ENCODE measurements at regions not wholly inside any gene's neighbourhood (a gene's known extent, or its start where the extent isn't known, plus 50 kb on each side); places are given as distances from the start of the nearest gene placed in this dataset.

DNA sequence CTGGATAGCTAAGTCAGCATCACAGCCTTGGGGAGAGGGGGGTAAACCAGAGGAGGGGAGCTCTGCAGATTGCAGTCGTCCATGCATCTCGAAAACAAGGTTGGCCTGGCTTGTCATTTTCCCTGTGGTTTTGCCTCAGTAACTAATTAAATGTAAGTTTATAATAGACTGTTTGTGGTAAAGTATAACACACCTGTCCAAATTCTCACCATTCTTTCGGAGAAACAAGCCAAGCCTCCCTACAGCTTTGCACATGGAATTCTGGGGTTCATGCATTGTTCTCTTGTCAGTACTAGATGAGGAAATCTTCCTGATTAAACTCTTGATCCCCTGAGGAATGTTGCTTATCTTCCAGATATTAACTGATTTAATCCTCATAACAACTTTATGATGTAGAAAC is 1065.2 kb upstream of the FAM98A start:
- Histone ChIP-seq H3K4me3 (no peak overlapping the region), H3K27me3 (no peaks in the 10 kb centered on the region), H3K4me1 (no peaks in the 10 kb centered on the region), H3K36me3 (no peaks in the 10 kb centered on the region), H3K27ac (no peak overlapping the region), H3K9me3 (no peaks in the 10 kb centered on the region)
- 78 to 80% methylated on average over 3 of the region's 3 CpGs for WGBS, 2 donors
- DNase-seq (ENCODE audit: low spot score in 2 of 2): no peak
- TF ChIP-seq EP300 (IDR thresholded peaks at IDR 0.05) (no peak), POLR2A (IDR thresholded peaks at IDR 0.05) (no peak)
- TF ChIP-seq, protein P1, sequence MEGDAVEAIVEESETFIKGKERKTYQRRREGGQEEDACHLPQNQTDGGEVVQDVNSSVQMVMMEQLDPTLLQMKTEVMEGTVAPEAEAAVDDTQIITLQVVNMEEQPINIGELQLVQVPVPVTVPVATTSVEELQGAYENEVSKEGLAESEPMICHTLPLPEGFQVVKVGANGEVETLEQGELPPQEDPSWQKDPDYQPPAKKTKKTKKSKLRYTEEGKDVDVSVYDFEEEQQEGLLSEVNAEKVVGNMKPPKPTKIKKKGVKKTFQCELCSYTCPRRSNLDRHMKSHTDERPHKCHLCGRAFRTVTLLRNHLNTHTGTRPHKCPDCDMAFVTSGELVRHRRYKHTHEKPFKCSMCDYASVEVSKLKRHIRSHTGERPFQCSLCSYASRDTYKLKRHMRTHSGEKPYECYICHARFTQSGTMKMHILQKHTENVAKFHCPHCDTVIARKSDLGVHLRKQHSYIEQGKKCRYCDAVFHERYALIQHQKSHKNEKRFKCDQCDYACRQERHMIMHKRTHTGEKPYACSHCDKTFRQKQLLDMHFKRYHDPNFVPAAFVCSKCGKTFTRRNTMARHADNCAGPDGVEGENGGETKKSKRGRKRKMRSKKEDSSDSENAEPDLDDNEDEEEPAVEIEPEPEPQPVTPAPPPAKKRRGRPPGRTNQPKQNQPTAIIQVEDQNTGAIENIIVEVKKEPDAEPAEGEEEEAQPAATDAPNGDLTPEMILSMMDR (IDR thresholded peaks at IDR 0.05): no peak

DNA sequence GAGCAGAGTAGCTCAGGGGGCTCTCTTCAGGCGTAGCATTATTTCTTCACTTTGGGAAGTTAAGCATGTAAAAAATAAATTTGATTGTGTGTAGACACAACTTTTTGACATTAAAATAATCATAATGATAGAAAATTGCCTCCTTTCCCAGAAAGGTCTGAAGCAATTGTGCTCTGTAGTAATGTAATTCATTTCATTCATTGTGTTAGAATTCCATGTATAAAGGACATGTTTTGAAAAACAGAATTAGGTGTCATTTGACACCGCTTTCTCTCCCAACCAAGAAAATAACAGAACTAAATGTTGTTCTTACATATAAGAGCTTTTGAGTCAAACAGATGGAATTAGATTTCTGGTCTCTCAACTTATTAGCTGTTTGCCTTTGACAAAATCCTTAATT is 1064.2 kb upstream of the FAM98A start:
- Histone ChIP-seq H3K27me3 (no peaks in the 10 kb centered on the region), H3K4me1 (no peaks in the 10 kb centered on the region), H3K36me3 (no peaks in the 10 kb centered on the region), H3K27ac (no peak overlapping the region), H3K9me3 (no peaks in the 10 kb centered on the region), H3K4me3 (no peak overlapping the region)
- TF ChIP-seq EP300 (IDR thresholded peaks at IDR 0.05) (no peak), POLR2A (IDR thresholded peaks at IDR 0.05) (no peak)
- TF ChIP-seq, protein P1 (IDR thresholded peaks at IDR 0.05): no peak
- no peak for DNase-seq (ENCODE audit: low spot score in 2 of 2)
- 87% methylated on average over 2 of the region's 2 CpGs for WGBS, 2 donors

DNA sequence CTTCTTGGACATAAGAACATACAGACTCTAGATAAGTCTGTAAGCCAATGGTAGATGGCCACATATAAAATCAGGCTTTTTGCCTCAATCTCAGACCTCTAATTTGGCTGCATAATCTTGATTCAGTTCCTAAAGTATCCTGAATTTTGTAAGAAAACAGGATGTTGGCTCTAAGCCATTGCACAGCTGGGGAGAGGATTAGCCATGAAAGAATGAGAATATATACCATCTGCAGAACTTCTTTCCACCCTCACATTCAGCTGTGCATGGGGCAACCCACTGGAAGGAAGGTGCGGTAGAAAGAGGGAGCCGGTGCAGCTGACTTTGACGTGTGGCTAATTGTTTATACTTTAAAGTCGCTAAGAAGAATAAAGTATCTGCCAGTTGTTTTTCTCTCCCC is 1061.6 kb upstream of the FAM98A start:
- TF ChIP-seq POLR2A (IDR thresholded peaks at IDR 0.05) (no peak), EP300 (IDR thresholded peaks at IDR 0.05) (no peak)
- TF ChIP-seq, protein P1 (IDR thresholded peaks at IDR 0.05): no peak
- Histone ChIP-seq H3K27ac (no peak overlapping the region), H3K27me3 (no peaks in the 10 kb centered on the region), H3K4me3 (no peak overlapping the region), H3K36me3 (no peaks in the 10 kb centered on the region), H3K4me1 (no peaks in the 10 kb centered on the region), H3K9me3 (no peaks in the 10 kb centered on the region)
- no peak for DNase-seq (ENCODE audit: low spot score in 2 of 2)
- 50 to 55% methylated on average over 4 of the region's 4 CpGs for WGBS, 2 donors

DNA sequence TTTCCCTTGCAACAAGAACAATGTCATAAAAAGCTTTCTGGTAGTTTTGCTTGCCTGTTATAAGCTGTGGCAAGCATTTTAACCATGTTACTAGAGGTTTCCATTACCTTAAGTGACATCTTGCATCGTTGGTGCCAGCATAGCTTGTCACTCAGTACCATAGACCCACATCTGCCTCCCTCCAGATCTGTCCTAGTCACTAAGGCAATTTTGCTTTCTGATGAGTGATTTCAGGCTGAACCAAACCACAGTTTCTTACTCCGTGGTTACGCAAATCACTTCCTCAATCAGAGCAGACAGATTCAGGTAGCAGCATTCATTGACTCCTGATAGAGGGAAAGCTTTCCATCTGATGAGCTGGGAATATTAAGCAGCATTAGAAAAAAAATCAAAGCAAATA is 1057.5 kb upstream of the FAM98A start:
- Histone ChIP-seq H3K9me3 (peaks cover 0 to 3% (median 0%) of the 10 kb centered on the region in 4 donors), H3K27ac (no peak overlapping the region), H3K4me1 (no peaks in the 10 kb centered on the region), H3K27me3 (no peaks in the 10 kb centered on the region), H3K4me3 (no peak overlapping the region), H3K36me3 (no peaks in the 10 kb centered on the region)
- no peak for DNase-seq (ENCODE audit: low spot score in 2 of 2)
- 75 to 84% methylated on average over 3 of the region's 3 CpGs for whole genome bisulfite sequencing, 2 donors
- TF ChIP-seq POLR2A (IDR thresholded peaks at IDR 0.05) (no peak), EP300 (IDR thresholded peaks at IDR 0.05) (no peak)
- TF ChIP-seq, protein P1 (IDR thresholded peaks at IDR 0.05): no peak

DNA sequence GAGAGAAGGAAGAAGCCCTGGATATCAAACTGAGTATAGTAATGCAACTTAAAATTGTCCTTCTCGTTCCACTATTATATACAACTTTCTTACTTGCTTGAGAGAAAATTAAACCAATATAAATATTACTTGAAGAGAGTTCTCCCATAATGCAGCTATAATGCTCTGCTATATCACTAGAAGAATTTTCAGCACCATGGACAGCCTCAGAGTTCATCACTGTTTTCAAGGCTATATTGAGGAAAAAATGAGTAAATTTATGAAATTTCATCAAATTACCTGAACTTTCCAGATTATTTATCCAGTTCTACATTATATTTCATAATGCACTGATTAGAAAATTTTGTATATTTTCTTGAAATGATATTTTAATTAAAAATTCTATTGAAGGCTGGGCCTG is 1053.5 kb upstream of the FAM98A start:
- 77 to 79% methylated on average over 1 of the region's 1 CpG for WGBS, 2 donors
- Histone ChIP-seq H3K27ac (no peak overlapping the region), H3K9me3 (peaks cover 0 to 3% (median 0%) of the 10 kb centered on the region in 4 donors), H3K36me3 (no peaks in the 10 kb centered on the region), H3K4me3 (no peak overlapping the region), H3K27me3 (no peaks in the 10 kb centered on the region), H3K4me1 (no peaks in the 10 kb centered on the region)
- TF ChIP-seq, protein P1 (IDR thresholded peaks at IDR 0.05): no peak
- TF ChIP-seq EP300 (IDR thresholded peaks at IDR 0.05) (no peak), POLR2A (IDR thresholded peaks at IDR 0.05) (no peak)
- no peak for DNase-seq (ENCODE audit: low spot score in 2 of 2)

All from tibial nerve (tissue), 4 donors.